ENCODE measurements at regions not wholly inside any gene's neighbourhood (a gene's known extent, or its start where the extent isn't known, plus 50 kb on each side); places are given as distances from the start of the nearest gene placed in this dataset.

GRCh38 chr20:24871480-24872213, 77.4 kb upstream of the CST7 start:
- H3K27ac ChIP-seq: no peak overlapping the region
- TF ChIP-seq ZFX (IDR thresholded peaks at IDR 0.05): no peak
- TF ChIP-seq CTCF (conservative IDR thresholded peaks at IDR 0.05): no peak

- H3K27ac ChIP-seq: no peak overlapping the region
- TF ChIP-seq ZFX (IDR thresholded peaks at IDR 0.05): no peak
- TF ChIP-seq CTCF (conservative IDR thresholded peaks at IDR 0.05): no peak
These were observed 76.6 kb upstream of the CST7 start for GRCh38 chr20:24872291-24873024.

DNA sequence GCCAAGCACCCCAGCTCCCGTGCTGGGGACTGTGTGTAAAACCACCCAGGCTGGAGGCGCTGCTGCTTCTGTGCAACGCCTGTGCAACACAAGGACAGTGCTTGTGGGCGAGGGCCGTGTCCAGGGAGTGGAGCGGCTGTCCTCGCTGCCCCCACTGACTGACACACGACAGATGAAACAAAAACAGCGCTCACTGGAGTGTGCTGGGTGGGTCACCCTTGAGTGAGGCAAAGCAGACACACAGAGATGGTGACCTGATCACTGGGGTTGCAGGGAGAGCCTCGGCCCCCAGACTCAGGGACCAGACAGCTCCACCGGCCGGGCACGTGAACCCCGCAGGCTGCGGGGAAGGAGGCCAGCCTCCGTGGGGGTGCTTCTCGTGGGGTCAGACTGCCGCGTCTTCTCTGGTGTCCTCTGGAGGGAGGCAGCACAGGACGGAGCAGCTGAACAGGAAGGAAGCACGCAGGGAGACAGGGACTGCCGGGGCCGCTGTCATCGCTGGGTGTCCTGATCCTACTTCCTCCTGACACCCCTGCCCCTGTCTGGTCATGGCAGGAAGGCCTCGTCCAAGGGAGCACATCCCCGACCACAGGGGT, 75.9 kb upstream of the CST7 start:
- TF ChIP-seq CTCF (conservative IDR thresholded peaks at IDR 0.05) (no peak), ZFX (IDR thresholded peaks at IDR 0.05) (no peak)

DNA sequence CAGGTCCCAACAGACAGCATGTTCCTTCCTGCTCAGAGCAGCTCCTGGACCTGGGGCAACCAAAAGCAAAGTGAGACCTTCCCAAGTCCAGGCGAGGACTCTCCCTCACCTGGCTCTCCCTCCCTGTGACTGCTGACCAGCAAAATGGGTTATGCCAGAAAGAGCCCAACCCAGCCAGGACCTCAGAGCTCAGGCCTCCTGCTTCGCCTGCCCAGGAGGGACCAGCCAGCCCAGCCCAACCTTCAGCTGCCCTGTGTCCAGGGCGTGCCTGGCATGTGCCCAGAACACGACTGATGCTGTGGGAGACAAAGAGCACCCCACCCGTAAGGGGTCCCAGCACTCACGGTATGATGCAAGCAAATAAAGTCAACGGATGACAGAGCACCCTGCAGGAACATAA, 74.0 kb upstream of the CST7 start:
- TF ChIP-seq CTCF (conservative IDR thresholded peaks at IDR 0.05) (no peak), ZFX (IDR thresholded peaks at IDR 0.05) (no peak)
- no peak overlapping the region for H3K27ac ChIP-seq

More for the DNA sequence above, 75.9 kb upstream of the CST7 start:
- H3K27ac ChIP-seq: no peak overlapping the region

GRCh38 chr20:24877652-24878051, 71.4 kb upstream of the CST7 start:
- H3K27ac ChIP-seq: no peak overlapping the region
- TF ChIP-seq ZFX (IDR thresholded peaks at IDR 0.05) (no peak), CTCF (conservative IDR thresholded peaks at IDR 0.05) (no peak)

GRCh38 chr20:24878657-24879056, 70.4 kb upstream of the CST7 start:
- TF ChIP-seq ZFX (IDR thresholded peaks at IDR 0.05) (no peak), CTCF (conservative IDR thresholded peaks at IDR 0.05) (no peak)

DNA sequence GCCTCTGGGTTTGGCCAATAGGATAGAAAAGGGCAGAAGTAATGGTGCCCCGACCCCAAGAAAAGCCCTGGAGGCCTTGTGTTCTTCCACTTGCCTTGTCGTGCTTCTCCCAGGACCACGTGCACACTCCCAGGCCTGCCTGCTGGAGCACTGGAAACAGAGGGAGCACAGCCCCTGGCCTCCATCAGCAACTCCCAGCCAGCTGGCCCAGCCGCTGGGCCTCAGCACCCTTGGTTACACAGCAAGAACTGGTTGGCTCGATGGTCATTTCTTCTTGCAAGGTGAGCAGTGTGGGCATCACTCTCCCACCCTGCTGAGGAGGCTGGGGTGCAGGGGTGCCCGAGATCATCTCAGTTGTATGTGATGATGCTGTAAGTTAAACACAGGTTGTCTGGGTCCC, 69.2 kb upstream of the CST7 start:
- TF ChIP-seq CTCF (conservative IDR thresholded peaks at IDR 0.05): no peak
- H3K27ac ChIP-seq: no peak overlapping the region

More at GRCh38 chr20:24878657-24879056, 70.4 kb upstream of the CST7 start:
- H3K27ac ChIP-seq: no peak overlapping the region

All from C4-2B (cell line).